SK-N-SH (cell line): ENCODE measurements at regions not wholly inside any gene's neighbourhood (a gene's known extent, or its start where the extent isn't known, plus 50 kb on each side); places are given as distances from the start of the nearest gene placed in this dataset.

Experiments used
- CTCF ChIA-PET: fragments of 300-600, 350-600 bp; formaldehyde crosslinking; extraction: SDS; loops from one replicate; lab custom pipeline; 2021; lab: Yijun Ruan, JAX
- POLR2A ChIA-PET: fragments of 350-600 bp; sonication (Branson Sonifier 250); formaldehyde crosslinking; extraction: SDS; loops from one replicate; lab custom pipeline; 2020; ENCODE audit warnings: antibody characterized with exemption, inconsistent platforms; lab: Yijun Ruan, JAX
- DNase-seq: peaks from one replicate; pipeline ENCODE4 v3.0.0; 2012
- H2AFZ ChIP-seq: fragments of 200-600 bp; sonication (generic); 2 replicates; pipeline ENCODE4 v1.8.1; 2016; ENCODE audit warnings: antibody characterized with exemption, mild to moderate bottlenecking, low read depth
- H3F3A ChIP-seq: fragments of 200-600 bp; sonication (generic); replicated peaks from 2 replicates; pipeline ENCODE3; 2016; ENCODE audit warnings: antibody characterized with exemption, mild to moderate bottlenecking; ENCODE audit not compliant: insufficient read depth
- H3K27ac ChIP-seq, 2 experiments: fragments of 200-500 bp in 1 of 2; fragments of 200-600 bp in 1 of 2; sonication (Bioruptor generic) in 1 of 2; sonication (generic), shearing (Covaris generic) in 1 of 2; 2 replicates each; pipeline versions ENCODE4 v1.5.1 to v1.6.1; 2014 to 2016; ENCODE audit warnings: low read depth in 2 of 2, inconsistent platforms in 1 of 2, low read length in 1 of 2, mild to moderate bottlenecking in 1 of 2, mixed read lengths in 1 of 2
- H3K27me3 ChIP-seq: fragments of 200-600 bp; sonication (generic), shearing (Covaris generic); 2 replicates; pipeline ENCODE4 v1.6.1; 2016; ENCODE audit warnings: mixed run types; ENCODE audit not compliant: insufficient read depth
- H3K36me3 ChIP-seq, 2 experiments: fragments of 200-500 bp in 1 of 2; fragments of 200-600 bp in 1 of 2; sonication (Bioruptor generic) in 1 of 2; sonication (generic) in 1 of 2; replicated peaks in 1 of 2; 2 replicates each; pipeline versions ENCODE3 to v1.5.1; 2014 to 2016; ENCODE audit warnings: low read length in 1 of 2, mild to moderate bottlenecking in 1 of 2; ENCODE audit not compliant: insufficient read depth in 2 of 2, control insufficient read depth in 1 of 2
- H3K4me1 ChIP-seq, 2 experiments: fragments of 200-500 bp in 1 of 2; fragments of 200-600 bp in 1 of 2; sonication (Bioruptor generic) in 1 of 2; sonication (generic), shearing (Covaris generic) in 1 of 2; 2 replicates each; pipeline versions ENCODE4 v1.5.1 to v1.6.1; 2014 to 2016; ENCODE audit warnings: low read depth in 1 of 2, low read length in 1 of 2, mixed run types in 1 of 2; ENCODE audit not compliant: insufficient read depth in 2 of 2, control insufficient read depth in 1 of 2
- H3K4me2 ChIP-seq: fragments of 200-600 bp; sonication (generic), shearing (Covaris generic); 2 replicates; pipeline ENCODE4 v1.6.1; 2017; ENCODE audit warnings: mixed run types
- H3K4me3 ChIP-seq, 2 experiments: fragments of 200-500 bp in 1 of 2; fragments of 200-600 bp in 1 of 2; sonication (Bioruptor generic) in 1 of 2; sonication (generic), shearing (Covaris generic) in 1 of 2; 2 replicates each; pipeline versions ENCODE4 v1.5.1 to v1.8.1; 2014 to 2016; ENCODE audit warnings: low read depth in 2 of 2, inconsistent platforms in 1 of 2, low read length in 1 of 2, mild to moderate bottlenecking in 1 of 2, mixed read lengths in 1 of 2, moderate library complexity in 1 of 2
- H3K79me2 ChIP-seq: fragments of 200-600 bp; sonication (generic); 2 replicates; pipeline ENCODE4 v1.8.1; 2017; ENCODE audit warnings: mild to moderate bottlenecking; ENCODE audit not compliant: insufficient read depth
- H3K9ac ChIP-seq: fragments of 200-600 bp; sonication (generic); 2 replicates; pipeline ENCODE4 v1.6.1; 2017; ENCODE audit warnings: mixed run types
- H3K9me2 ChIP-seq: fragments of 200-600 bp; sonication (generic); 2 replicates; pipeline ENCODE4 v1.6.1; 2017; ENCODE audit warnings: mixed run types
- H3K9me3 ChIP-seq: fragments of 200-600 bp; sonication (generic); 2 replicates; pipeline ENCODE4 v1.6.1; 2017; ENCODE audit warnings: mixed run types, mild to moderate bottlenecking, moderate library complexity
- H4K20me1 ChIP-seq: fragments of 200-600 bp; sonication (generic); 2 replicates; pipeline ENCODE4 v1.6.1; 2017; ENCODE audit warnings: mild to moderate bottlenecking, mixed run types; ENCODE audit not compliant: insufficient read depth
- CTCF ChIP-seq: fragments of 200-600 bp; sonication (generic); IDR thresholded peaks from 2 replicates; pipeline ENCODE4 v1.6.1; 2017; ENCODE audit warnings: antibody characterized with exemption, mild to moderate bottlenecking, moderate library complexity
- EP300 ChIP-seq, 2 experiments: IDR thresholded peaks; 2 replicates each; pipeline versions ENCODE4 v1.4.0 to v1.6.1; 2012; ENCODE audit warnings: borderline replicate concordance in 1 of 2, low read depth in 1 of 2, low read length in 1 of 2
- FOSL2 ChIP-seq: IDR thresholded peaks from 2 replicates; pipeline ENCODE4 v1.4.0; 2012; ENCODE audit warnings: low read depth, mild to moderate bottlenecking, moderate library complexity, borderline replicate concordance
- GABPA ChIP-seq: IDR thresholded peaks from 2 replicates; pipeline ENCODE4 v1.4.0; 2012; ENCODE audit warnings: low read depth, mild to moderate bottlenecking
- JUND ChIP-seq: IDR thresholded peaks from 2 replicates; pipeline ENCODE4 v1.4.0; 2012
- NRF1 ChIP-seq: IDR thresholded peaks from 2 replicates; pipeline ENCODE4 v1.6.1; 2012; ENCODE audit warnings: low read depth, mild to moderate bottlenecking, low read length
- POLR2AphosphoS5 ChIP-seq: IDR thresholded peaks from 2 replicates; pipeline ENCODE4 v1.6.1; 2012; ENCODE audit warnings: low read depth, low read length
- RAD21 ChIP-seq: IDR thresholded peaks from 2 replicates; pipeline ENCODE4 v1.6.1; 2012; ENCODE audit warnings: mild to moderate bottlenecking, low read length
- RCOR1 ChIP-seq: fragments of 150-350 bp; IDR thresholded peaks from 2 replicates; pipeline ENCODE4 v1.6.1; 2017; ENCODE audit warnings: antibody characterized with exemption, low read length
- REST ChIP-seq: IDR thresholded peaks from 2 replicates; pipeline ENCODE4 v1.6.1; 2012; ENCODE audit warnings: mild to moderate bottlenecking, low read depth, low read length, moderate library complexity
- RXRA ChIP-seq: IDR thresholded peaks from 2 replicates; pipeline ENCODE4 v1.4.0; 2012; ENCODE audit warnings: low read depth, mild to moderate bottlenecking, borderline replicate concordance
- SIN3A ChIP-seq: IDR thresholded peaks from 2 replicates; pipeline ENCODE4 v1.6.1; 2012; ENCODE audit warnings: low read depth, mild to moderate bottlenecking, low read length, moderate library complexity, borderline replicate concordance
- SMC3 ChIP-seq: IDR thresholded peaks from 2 replicates; pipeline ENCODE4 v1.6.1; 2012; ENCODE audit warnings: low read depth, low read length, improper control_type of control experiment
- TAF1 ChIP-seq: IDR thresholded peaks from 2 replicates; pipeline ENCODE4 v1.6.1; 2012; ENCODE audit warnings: low read depth, mild to moderate bottlenecking, low read length, moderate library complexity, borderline replicate concordance
- TEAD4 ChIP-seq: IDR thresholded peaks from 2 replicates; pipeline ENCODE4 v1.4.0; 2012; ENCODE audit warnings: mild to moderate bottlenecking, borderline replicate concordance; ENCODE audit not compliant: insufficient read depth
- YY1 ChIP-seq: IDR thresholded peaks from 2 replicates; pipeline ENCODE4 v1.4.0; 2012; ENCODE audit warnings: low read depth, mild to moderate bottlenecking
- WGBS: methylation state at CpG from one replicate; pipeline ENCODE4 v1.1.6; 2017; ENCODE audit warnings: low lambda C conversion rate; 5-methylcytosine and 5-hydroxymethylcytosine counted together
- TF ChIP-seq, protein P1 (sequence below): fragments of 150-350 bp; IDR thresholded peaks from 2 replicates; pipeline ENCODE4 v1.6.1; 2017; ENCODE audit warnings: antibody characterized with exemption, low read length, low read depth, borderline replicate concordance
- TF ChIP-seq, protein P2 (sequence below): fragments of 150-350 bp; IDR thresholded peaks from 2 replicates; pipeline ENCODE4 v1.6.1; 2016; ENCODE audit warnings: mild to moderate bottlenecking, low read depth, low read length
- TF ChIP-seq, protein P3 (sequence below): IDR thresholded peaks from 2 replicates; pipeline ENCODE4 v1.4.0; 2012; ENCODE audit warnings: low read depth, borderline replicate concordance

- TF ChIP-seq CTCF = no peak
- TF ChIP-seq TAF1 = no peak
- TF ChIP-seq REST = no peak
Measured at GRCh38 chr20:53681352-53682212, 87.9 kb upstream of the ZNF217 start (continued).

GRCh38 chr20:53679597-53680309 lies 86.1 kb upstream of the ZNF217 start:
- Histone ChIP-seq H2AFZ (peak overlapping the region; percentile 71; the same call in 1 of the 2 replicates), H3K4me2 (no peak overlapping the region), H3K27me3 (no peaks in the 10 kb centered on the region), H3K9me3 (no peaks in the 10 kb centered on the region), H3K4me3 (no peak overlapping the region), H4K20me1 (no peaks in the 10 kb centered on the region), H3F3A (no peaks in the 10 kb centered on the region), H3K36me3 (no peaks in the 10 kb centered on the region), H3K4me1 (peaks cover 0 to 22% of the 10 kb centered on the region in 2 experiments; a peak in 3 of 4 replicates), H3K9ac (no peak overlapping the region), H3K9me2 (no peaks in the 10 kb centered on the region), H3K79me2 (no peaks in the 10 kb centered on the region), H3K27ac (no peak overlapping the region)
- no peak for DNase-seq
- ChIA-PET POLR2A (no interaction called here), CTCF (interaction anchor here (1.1 to 2.0 kb wide), 2 partner anchors 8 to 15 kb away, joined by 3 to 4 read pairs; no protein-coding TSS in a partner anchor)
- TF ChIP-seq SIN3A (no peak), SMC3 (no peak), RXRA (no peak), POLR2AphosphoS5 (no peak), EP300 (IDR thresholded peaks at IDR 0.05; ENCODE audit: borderline replicate concordance in 1 of 2, low read depth in 1 of 2, low read length in 1 of 2) (no peak), TAF1 (no peak), FOSL2 (no peak), NRF1 (no peak), YY1 (no peak), JUND (no peak), RCOR1 (no peak), GABPA (no peak), RAD21 (no peak), TEAD4 (no peak)
- TF ChIP-seq, protein P1, sequence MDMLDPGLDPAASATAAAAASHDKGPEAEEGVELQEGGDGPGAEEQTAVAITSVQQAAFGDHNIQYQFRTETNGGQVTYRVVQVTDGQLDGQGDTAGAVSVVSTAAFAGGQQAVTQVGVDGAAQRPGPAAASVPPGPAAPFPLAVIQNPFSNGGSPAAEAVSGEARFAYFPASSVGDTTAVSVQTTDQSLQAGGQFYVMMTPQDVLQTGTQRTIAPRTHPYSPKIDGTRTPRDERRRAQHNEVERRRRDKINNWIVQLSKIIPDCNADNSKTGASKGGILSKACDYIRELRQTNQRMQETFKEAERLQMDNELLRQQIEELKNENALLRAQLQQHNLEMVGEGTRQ = no peak
- TF ChIP-seq, protein P2, sequence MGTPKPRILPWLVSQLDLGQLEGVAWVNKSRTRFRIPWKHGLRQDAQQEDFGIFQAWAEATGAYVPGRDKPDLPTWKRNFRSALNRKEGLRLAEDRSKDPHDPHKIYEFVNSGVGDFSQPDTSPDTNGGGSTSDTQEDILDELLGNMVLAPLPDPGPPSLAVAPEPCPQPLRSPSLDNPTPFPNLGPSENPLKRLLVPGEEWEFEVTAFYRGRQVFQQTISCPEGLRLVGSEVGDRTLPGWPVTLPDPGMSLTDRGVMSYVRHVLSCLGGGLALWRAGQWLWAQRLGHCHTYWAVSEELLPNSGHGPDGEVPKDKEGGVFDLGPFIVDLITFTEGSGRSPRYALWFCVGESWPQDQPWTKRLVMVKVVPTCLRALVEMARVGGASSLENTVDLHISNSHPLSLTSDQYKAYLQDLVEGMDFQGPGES = no peak
- TF ChIP-seq, protein P3, sequence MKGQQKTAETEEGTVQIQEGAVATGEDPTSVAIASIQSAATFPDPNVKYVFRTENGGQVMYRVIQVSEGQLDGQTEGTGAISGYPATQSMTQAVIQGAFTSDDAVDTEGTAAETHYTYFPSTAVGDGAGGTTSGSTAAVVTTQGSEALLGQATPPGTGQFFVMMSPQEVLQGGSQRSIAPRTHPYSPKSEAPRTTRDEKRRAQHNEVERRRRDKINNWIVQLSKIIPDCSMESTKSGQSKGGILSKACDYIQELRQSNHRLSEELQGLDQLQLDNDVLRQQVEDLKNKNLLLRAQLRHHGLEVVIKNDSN = no peak
- WGBS = 74% methylated on average over 7 of the region's 7 CpGs
